ENCODE measurements at regions not wholly inside any gene's neighbourhood (a gene's known extent, or its start where the extent isn't known, plus 50 kb on each side); places are given as distances from the start of the nearest gene placed in this dataset.

DNA sequence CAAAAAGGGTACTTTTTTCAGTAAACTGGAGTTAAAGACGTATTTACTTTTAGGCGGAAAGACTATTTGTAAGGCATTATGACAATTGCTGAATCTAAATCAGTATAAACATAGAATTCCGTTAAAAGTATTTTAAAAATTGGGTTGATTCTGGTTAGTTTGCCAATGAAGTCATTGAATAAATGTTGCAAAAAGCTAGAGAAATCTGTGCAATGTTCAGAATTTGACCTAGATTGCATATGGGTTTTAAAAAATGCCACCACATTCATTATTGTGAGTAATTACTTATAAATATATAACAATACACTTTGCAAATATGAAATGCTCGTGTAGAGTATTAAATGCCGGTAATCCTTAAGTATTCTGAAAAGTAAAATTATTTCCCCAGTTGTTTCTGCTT lies 116.5 kb upstream of the EEF1E1 start:
- no peak overlapping the region for H3K27ac ChIP-seq (ENCODE audit: low read depth, low read length)

DNA sequence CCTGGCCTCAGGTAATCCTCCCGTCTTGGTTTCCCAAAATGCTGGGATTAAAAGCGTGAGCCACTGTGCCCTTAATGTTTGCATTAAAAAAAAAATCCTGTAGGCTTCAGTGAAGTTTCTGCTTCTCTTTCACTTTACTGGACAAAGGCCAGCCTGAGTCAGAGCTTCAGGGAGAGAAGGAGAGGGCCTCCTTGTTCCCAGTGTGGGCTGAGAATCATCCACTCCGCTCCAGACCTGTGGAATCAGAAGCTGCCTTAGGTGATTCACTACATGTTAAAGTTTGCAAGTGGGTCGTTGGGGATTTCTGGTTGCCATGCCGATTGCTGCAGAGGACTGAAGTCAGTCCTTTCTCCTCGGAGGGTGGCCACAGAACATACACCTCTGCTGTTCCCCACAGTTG lies 113.3 kb upstream of the EEF1E1 start:
- H3K36me3 ChIP-seq (ENCODE audit: control insufficient read depth, low read length) = no peaks in the 10 kb centered on the region
- H3K4me1 ChIP-seq (ENCODE audit: control insufficient read depth, low read length) = no peaks in the 10 kb centered on the region
- H3K27me3 ChIP-seq (ENCODE audit: control insufficient read depth, low read length) = no peaks in the 10 kb centered on the region
- no peaks in the 10 kb centered on the region for H3F3A ChIP-seq (ENCODE audit: control insufficient read depth, insufficient read depth)
- TF ChIP-seq, protein P1, sequence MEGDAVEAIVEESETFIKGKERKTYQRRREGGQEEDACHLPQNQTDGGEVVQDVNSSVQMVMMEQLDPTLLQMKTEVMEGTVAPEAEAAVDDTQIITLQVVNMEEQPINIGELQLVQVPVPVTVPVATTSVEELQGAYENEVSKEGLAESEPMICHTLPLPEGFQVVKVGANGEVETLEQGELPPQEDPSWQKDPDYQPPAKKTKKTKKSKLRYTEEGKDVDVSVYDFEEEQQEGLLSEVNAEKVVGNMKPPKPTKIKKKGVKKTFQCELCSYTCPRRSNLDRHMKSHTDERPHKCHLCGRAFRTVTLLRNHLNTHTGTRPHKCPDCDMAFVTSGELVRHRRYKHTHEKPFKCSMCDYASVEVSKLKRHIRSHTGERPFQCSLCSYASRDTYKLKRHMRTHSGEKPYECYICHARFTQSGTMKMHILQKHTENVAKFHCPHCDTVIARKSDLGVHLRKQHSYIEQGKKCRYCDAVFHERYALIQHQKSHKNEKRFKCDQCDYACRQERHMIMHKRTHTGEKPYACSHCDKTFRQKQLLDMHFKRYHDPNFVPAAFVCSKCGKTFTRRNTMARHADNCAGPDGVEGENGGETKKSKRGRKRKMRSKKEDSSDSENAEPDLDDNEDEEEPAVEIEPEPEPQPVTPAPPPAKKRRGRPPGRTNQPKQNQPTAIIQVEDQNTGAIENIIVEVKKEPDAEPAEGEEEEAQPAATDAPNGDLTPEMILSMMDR (IDR thresholded peaks at IDR 0.05; ENCODE audit: low read depth, low read length, poor library complexity, severe bottlenecking) = no peak
- no peak for TF ChIP-seq EZH2phosphoT487 (IDR thresholded peaks at IDR 0.05; ENCODE audit: borderline replicate concordance, low read length)
- no peak overlapping the region for H3K4me2 ChIP-seq (ENCODE audit: low read length)
- no peak overlapping the region for H3K4me3 ChIP-seq (ENCODE audit: low read length)
- H3K27ac ChIP-seq (ENCODE audit: low read depth, low read length) = no peak overlapping the region
- H3K9me3 ChIP-seq (ENCODE audit: control insufficient read depth, insufficient read depth, low read length) = no peaks in the 10 kb centered on the region
- H3K79me2 ChIP-seq (ENCODE audit: control insufficient read depth, low read length) = no peaks in the 10 kb centered on the region
- no peaks in the 10 kb centered on the region for H4K20me1 ChIP-seq (ENCODE audit: control insufficient read depth, insufficient read depth, low read depth, low read length)
- no peaks in the 10 kb centered on the region for H3K9me2 ChIP-seq (replicated peaks; ENCODE audit: control insufficient read depth, low read length)

More for the DNA sequence above, 116.5 kb upstream of the EEF1E1 start:
- Histone ChIP-seq H3K4me2 (ENCODE audit: low read length) (no peak overlapping the region), H3K27me3 (ENCODE audit: control insufficient read depth, low read length) (no peaks in the 10 kb centered on the region), H4K20me1 (ENCODE audit: control insufficient read depth, insufficient read depth, low read depth, low read length) (no peaks in the 10 kb centered on the region), H3K79me2 (ENCODE audit: control insufficient read depth, low read length) (no peaks in the 10 kb centered on the region), H3K36me3 (ENCODE audit: control insufficient read depth, low read length) (no peaks in the 10 kb centered on the region), H3K9me2 (replicated peaks; ENCODE audit: control insufficient read depth, low read length) (no peaks in the 10 kb centered on the region), H3K4me3 (ENCODE audit: low read length) (no peak overlapping the region), H3K9me3 (ENCODE audit: control insufficient read depth, insufficient read depth, low read length) (no peaks in the 10 kb centered on the region), H3K4me1 (ENCODE audit: control insufficient read depth, low read length) (no peaks in the 10 kb centered on the region), H3F3A (ENCODE audit: control insufficient read depth, insufficient read depth) (no peaks in the 10 kb centered on the region)
- TF ChIP-seq, protein P1 (IDR thresholded peaks at IDR 0.05; ENCODE audit: low read depth, low read length, poor library complexity, severe bottlenecking) = no peak
- TF ChIP-seq EZH2phosphoT487 (IDR thresholded peaks at IDR 0.05; ENCODE audit: borderline replicate concordance, low read length) = no peak

DNA sequence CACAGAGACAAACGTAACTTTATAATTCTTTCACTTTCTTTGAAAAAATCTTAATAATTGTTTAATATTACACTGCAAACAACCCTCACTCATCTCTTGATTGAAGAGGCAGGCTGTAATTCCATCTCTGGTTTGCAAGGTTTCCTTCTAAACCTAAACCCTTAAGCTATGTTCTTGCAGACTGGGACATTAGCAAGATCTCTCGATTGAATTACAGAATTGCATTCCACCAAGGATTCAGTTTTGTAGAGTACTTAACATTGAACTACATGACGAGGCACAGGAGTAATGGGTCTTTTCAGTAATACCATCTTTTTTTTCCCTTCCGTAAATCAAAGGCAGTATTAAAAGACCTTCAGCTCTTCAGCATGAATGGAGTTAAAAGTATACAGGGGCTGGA lies 111.6 kb upstream of the EEF1E1 start:
- no peaks in the 10 kb centered on the region for H3K79me2 ChIP-seq (ENCODE audit: control insufficient read depth, low read length)
- H3K4me2 ChIP-seq (ENCODE audit: low read length) = no peak overlapping the region
- H3K36me3 ChIP-seq (ENCODE audit: control insufficient read depth, low read length) = no peaks in the 10 kb centered on the region
- no peak overlapping the region for H3K27ac ChIP-seq (ENCODE audit: low read depth, low read length)
- no peak overlapping the region for H3K4me3 ChIP-seq (ENCODE audit: low read length)
- TF ChIP-seq, protein P1 (IDR thresholded peaks at IDR 0.05; ENCODE audit: low read depth, low read length, poor library complexity, severe bottlenecking) = no peak
- no peak for TF ChIP-seq EZH2phosphoT487 (IDR thresholded peaks at IDR 0.05; ENCODE audit: borderline replicate concordance, low read length)
- no peaks in the 10 kb centered on the region for H4K20me1 ChIP-seq (ENCODE audit: control insufficient read depth, insufficient read depth, low read depth, low read length)
- H3F3A ChIP-seq (ENCODE audit: control insufficient read depth, insufficient read depth) = no peaks in the 10 kb centered on the region
- H3K9me2 ChIP-seq (replicated peaks; ENCODE audit: control insufficient read depth, low read length) = no peaks in the 10 kb centered on the region
- H3K9me3 ChIP-seq (ENCODE audit: control insufficient read depth, insufficient read depth, low read length) = no peaks in the 10 kb centered on the region
- no peaks in the 10 kb centered on the region for H3K4me1 ChIP-seq (ENCODE audit: control insufficient read depth, low read length)
- H3K27me3 ChIP-seq (ENCODE audit: control insufficient read depth, low read length) = no peaks in the 10 kb centered on the region

All from DOHH2 (cell line).